GM12878 (cell line): ENCODE measurements at regions not wholly inside any gene's neighbourhood (a gene's known extent, or its start where the extent isn't known, plus 50 kb on each side); places are given as distances from the start of the nearest gene placed in this dataset.
A peak's percentile ranks its signal among the peaks of the same experiment; 100 is the strongest.

Experiments
- ATAC-seq: fragments of 200-7000 bp; cut with Tn5 transposase; 3 replicates; pipeline ENCODE4 v1.9.1; 2020; ENCODE audit warnings: mild to moderate bottlenecking, moderate library complexity
- BruUV-seq: library from RNA; stranded (reverse); fragments of 400-500 nt; replicated peaks from 2 replicates; lab custom pipeline; 2021; lab: Mats Ljungman, UMichigan
- CTCF ChIA-PET: fragments of 300-600 bp; sonication (Branson Sonifier 250); formaldehyde crosslinking; extraction: SDS; loops from one replicate; lab custom pipeline; 2021; ENCODE audit warnings: inconsistent platforms; lab: Yijun Ruan, JAX
- POLR2A ChIA-PET: fragments of 350-600 bp; formaldehyde crosslinking; extraction: SDS; loops from one replicate; lab custom pipeline; 2021; ENCODE audit warnings: inconsistent platforms; lab: Charles Lee
- RAD21 ChIA-PET: fragments of 300-600 bp; sonication (Branson Sonifier 250); formaldehyde crosslinking; loops from one replicate; lab custom pipeline; 2023; ENCODE audit warnings: antibody characterized with exemption; ENCODE audit not compliant: unreplicated experiment; lab: Charles Lee
- SMC1A ChIA-PET: fragments of 300-600 bp; sonication (Branson Sonifier 250); formaldehyde crosslinking; loops from one replicate; lab custom pipeline; 2023; ENCODE audit not compliant: unreplicated experiment, uncharacterized antibody; lab: Charles Lee
- DNase-seq: peaks from one replicate; pipeline ENCODE4 v3.0.0-alpha.2; 2011; ENCODE audit warnings: low read depth, low spot score
- FAIRE-seq: peaks from 3 replicates; lab custom pipeline; 2011; peaks lifted over from hg19 to GRCh38; lab: Jason Lieb, UNC
- H2AFZ ChIP-seq: 2 replicates; pipeline ENCODE4 v1.6.0; 2011; ENCODE audit warnings: low read depth, low read length, control low read depth; ENCODE audit not compliant: control insufficient read depth
- H3K27ac ChIP-seq: 2 replicates; pipeline ENCODE4 v1.5.1; 2011; ENCODE audit warnings: control low read depth; ENCODE audit not compliant: control insufficient read depth, insufficient read depth
- H3K27me3 ChIP-seq, 2 experiments: replicated peaks in 1 of 2; 2 replicates each; pipeline versions ENCODE4 v1.6.0 to v1.6.1; 2011; ENCODE audit warnings: low read length in 1 of 2; ENCODE audit not compliant: control insufficient read depth in 2 of 2, insufficient read depth in 2 of 2
- H3K36me3 ChIP-seq, 2 experiments: 2 replicates each; pipeline ENCODE4 v1.5.1; 2011; ENCODE audit warnings: low read length in 1 of 2; ENCODE audit not compliant: control insufficient read depth in 2 of 2, insufficient read depth in 2 of 2
- H3K4me1 ChIP-seq: 2 replicates; pipeline ENCODE4 v1.6.1; 2011; ENCODE audit warnings: mild to moderate bottlenecking, low read length, moderate library complexity, mixed read lengths; ENCODE audit not compliant: control insufficient read depth, insufficient read depth
- H3K4me2 ChIP-seq: 2 replicates; pipeline ENCODE4 v1.6.0; 2011; ENCODE audit warnings: control low read depth; ENCODE audit not compliant: control insufficient read depth, insufficient read depth
- H3K4me3 ChIP-seq: fragments of 200-600 bp; sonication (generic); 2 replicates; pipeline ENCODE4 v1.5.1; 2016
- H3K79me2 ChIP-seq: 2 replicates; pipeline ENCODE4 v1.6.0; 2011; ENCODE audit warnings: low read length; ENCODE audit not compliant: control insufficient read depth, insufficient read depth
- H3K9ac ChIP-seq: 2 replicates; pipeline ENCODE4 v1.8.0; 2011; ENCODE audit warnings: low read length, control low read depth, mixed read lengths; ENCODE audit not compliant: control insufficient read depth, insufficient read depth
- H3K9me3 ChIP-seq: replicated peaks from 3 replicates; pipeline ENCODE4 v1.5.1; 2011; ENCODE audit warnings: mild to moderate bottlenecking, low read length; ENCODE audit not compliant: control insufficient read depth, insufficient read depth
- H4K20me1 ChIP-seq: 2 replicates; pipeline ENCODE4 v1.6.0; 2011; ENCODE audit not compliant: control insufficient read depth, insufficient read depth
- ASH2L ChIP-seq: fragments of 300-600, 200-600 bp; sonication (generic); IDR thresholded peaks from 2 replicates; pipeline ENCODE4 v1.6.1; 2017; ENCODE audit warnings: low read depth, mild to moderate bottlenecking, borderline replicate concordance
- DPF2 ChIP-seq: fragments of 450-650 bp; IDR thresholded peaks from 2 replicates; pipeline ENCODE4 v1.6.1; 2017; ENCODE audit warnings: mild to moderate bottlenecking
- EED ChIP-seq: sonication (generic); IDR thresholded peaks from 2 replicates; pipeline ENCODE4 v1.6.1; 2016; ENCODE audit warnings: antibody characterized with exemption, low read depth
- ETV6 ChIP-seq, 2 experiments: fragments of 450-650 bp in 1 of 2; IDR thresholded peaks in 1 of 2; conservative IDR thresholded peaks in 1 of 2; 2 replicates each; pipeline ENCODE4 v1.6.1; 2014; ENCODE audit warnings: antibody characterized with exemption in 1 of 2, borderline replicate concordance in 1 of 2, low read depth in 1 of 2, mild to moderate bottlenecking in 1 of 2, moderate library complexity in 1 of 2
- MEF2B ChIP-seq: fragments of 450-650 bp; IDR thresholded peaks from 2 replicates; pipeline ENCODE4 v1.6.1; 2018; ENCODE audit warnings: mild to moderate bottlenecking, moderate library complexity; ENCODE audit not compliant: partially characterized antibody, poor library complexity, severe bottlenecking
- MTA3 ChIP-seq: IDR thresholded peaks from 2 replicates; pipeline ENCODE4 v1.6.1; 2012; ENCODE audit warnings: low read length, inconsistent platforms, borderline replicate concordance
- POLR2AphosphoS2 ChIP-seq: IDR thresholded peaks from 2 replicates; pipeline ENCODE4 v1.6.1; 2011; ENCODE audit warnings: low read depth, mild to moderate bottlenecking, low read length, improper control_type of control experiment, moderate library complexity
- RBBP5 ChIP-seq: fragments of 200-600 bp; sonication (generic); conservative IDR thresholded peaks from 2 replicates; pipeline ENCODE4 v1.6.1; 2016
- RFX5 ChIP-seq: IDR thresholded peaks from 2 replicates; pipeline ENCODE4 v1.6.1; 2011; ENCODE audit warnings: low read depth, low read length, improper control_type of control experiment
- RUNX3 ChIP-seq: IDR thresholded peaks from 2 replicates; pipeline ENCODE4 v1.6.1; 2012; ENCODE audit warnings: low read length, inconsistent platforms
- TAF1 ChIP-seq: IDR thresholded peaks from 2 replicates; pipeline ENCODE4 v1.6.1; 2011; ENCODE audit warnings: mild to moderate bottlenecking, low read depth, low read length, borderline replicate concordance
- ZNF24 ChIP-seq: fragments of 450-650 bp; IDR thresholded peaks from 2 replicates; pipeline ENCODE4 v1.6.1; 2017; ENCODE audit warnings: antibody characterized with exemption, mild to moderate bottlenecking
- ZNF622 ChIP-seq: fragments of 450-650 bp; IDR thresholded peaks from 2 replicates; pipeline ENCODE4 v1.6.1; 2017; ENCODE audit warnings: mild to moderate bottlenecking, inconsistent platforms
- ZSCAN29 ChIP-seq: fragments of 450-650 bp; IDR thresholded peaks from 2 replicates; pipeline ENCODE4 v1.6.1; 2017; ENCODE audit warnings: mild to moderate bottlenecking, moderate library complexity
- WGBS: methylation state at CpG from one replicate; pipeline ENCODE4 v1.1.6; 2016; ENCODE audit warnings: low lambda C conversion rate; ENCODE audit not compliant: insufficient replicate concordance, insufficient coverage; ENCODE audit errors: missing lambda C conversion rate; 5-methylcytosine and 5-hydroxymethylcytosine counted together
- in situ Hi-C: fragments of 300-500 bp; cut with MboI; formaldehyde crosslinking; loops from 9 replicates; pipeline ENCODE4 v1.14.3; 2018; ENCODE audit warnings: mixed read lengths
- intact Hi-C: fragments of 100-400 bp; cut with micrococcal nuclease; formaldehyde crosslinking; loops from one replicate; pipeline ENCODE4 v1.14.2; 2022; ENCODE audit not compliant: unreplicated experiment
- TF ChIP-seq, protein P1 (sequence below): fragments of 450-650 bp; IDR thresholded peaks from 2 replicates; pipeline ENCODE4 v1.6.1; 2018; ENCODE audit warnings: borderline replicate concordance, mild to moderate bottlenecking; ENCODE audit not compliant: partially characterized antibody
- TF ChIP-seq, protein P2 (sequence below): IDR thresholded peaks from 2 replicates; pipeline ENCODE4 v1.6.1; 2012; ENCODE audit warnings: low read depth, low read length, improper control_type of control experiment
- TF ChIP-seq, protein P3 (sequence below): IDR thresholded peaks from 2 replicates; pipeline ENCODE4 v1.6.1; 2012; ENCODE audit warnings: low read depth, low read length, improper control_type of control experiment
- TF ChIP-seq, protein P4 (sequence below): fragments of 450-650 bp; IDR thresholded peaks from 2 replicates; pipeline ENCODE4 v1.6.1; 2017; ENCODE audit warnings: antibody characterized with exemption, mild to moderate bottlenecking, moderate library complexity
- TF ChIP-seq, protein P5 (sequence below): IDR thresholded peaks from 2 replicates; pipeline ENCODE4 v1.6.1; 2011; ENCODE audit warnings: low read depth, mild to moderate bottlenecking, low read length, moderate library complexity, borderline replicate concordance; ENCODE audit errors: extremely low read depth

DNA sequence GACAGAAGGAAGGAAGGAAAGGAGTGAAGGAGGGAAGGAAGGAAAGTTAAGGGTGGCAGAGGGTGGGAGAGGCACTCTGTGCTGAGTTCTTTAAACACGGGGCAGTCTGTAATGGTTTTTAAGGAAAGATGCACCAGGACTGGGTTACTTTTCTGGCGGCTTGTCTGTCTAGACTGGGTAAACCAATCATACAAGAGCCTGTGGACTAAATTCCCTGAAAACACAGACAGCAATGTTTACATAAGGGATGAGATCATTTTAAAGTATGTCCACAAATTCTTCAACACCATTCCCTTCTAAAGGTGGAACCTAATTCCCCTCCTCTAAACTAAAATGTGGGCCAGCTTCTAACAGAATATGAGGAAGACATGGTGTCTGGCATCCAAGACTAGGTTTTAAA lies 235.5 kb upstream of the IGF1R start:
- Histone ChIP-seq H3K9me3 (no peaks in the 10 kb centered on the region; the same call in 2 of the 3 replicates), H3K27ac (no peak overlapping the region), H3K4me3 (no peak overlapping the region), H3K9ac (no peak overlapping the region), H2AFZ (no peak overlapping the region), H3K79me2 (no peaks in the 10 kb centered on the region), H4K20me1 (no peaks in the 10 kb centered on the region), H3K27me3 (no peaks in the 10 kb centered on the region), H3K4me2 (no peak overlapping the region), H3K36me3 (no peaks in the 10 kb centered on the region), H3K4me1 (no peaks in the 10 kb centered on the region)
- TF ChIP-seq POLR2AphosphoS2 = no peak
- TF ChIP-seq, protein P1, sequence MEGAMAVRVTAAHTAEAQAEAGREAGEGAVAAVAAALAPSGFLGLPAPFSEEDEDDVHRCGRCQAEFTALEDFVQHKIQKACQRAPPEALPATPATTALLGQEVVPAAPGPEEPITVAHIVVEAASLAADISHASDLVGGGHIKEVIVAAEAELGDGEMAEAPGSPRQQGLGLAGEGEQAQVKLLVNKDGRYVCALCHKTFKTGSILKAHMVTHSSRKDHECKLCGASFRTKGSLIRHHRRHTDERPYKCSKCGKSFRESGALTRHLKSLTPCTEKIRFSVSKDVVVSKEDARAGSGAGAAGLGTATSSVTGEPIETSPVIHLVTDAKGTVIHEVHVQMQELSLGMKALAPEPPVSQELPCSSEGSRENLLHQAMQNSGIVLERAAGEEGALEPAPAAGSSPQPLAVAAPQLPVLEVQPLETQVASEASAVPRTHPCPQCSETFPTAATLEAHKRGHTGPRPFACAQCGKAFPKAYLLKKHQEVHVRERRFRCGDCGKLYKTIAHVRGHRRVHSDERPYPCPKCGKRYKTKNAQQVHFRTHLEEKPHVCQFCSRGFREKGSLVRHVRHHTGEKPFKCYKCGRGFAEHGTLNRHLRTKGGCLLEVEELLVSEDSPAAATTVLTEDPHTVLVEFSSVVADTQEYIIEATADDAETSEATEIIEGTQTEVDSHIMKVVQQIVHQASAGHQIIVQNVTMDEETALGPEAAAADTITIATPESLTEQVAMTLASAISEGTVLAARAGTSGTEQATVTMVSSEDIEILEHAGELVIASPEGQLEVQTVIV = no peak
- no peak for TF ChIP-seq MTA3
- TF ChIP-seq ZNF24 = no peak
- no peak for TF ChIP-seq TAF1
- TF ChIP-seq, protein P2, sequence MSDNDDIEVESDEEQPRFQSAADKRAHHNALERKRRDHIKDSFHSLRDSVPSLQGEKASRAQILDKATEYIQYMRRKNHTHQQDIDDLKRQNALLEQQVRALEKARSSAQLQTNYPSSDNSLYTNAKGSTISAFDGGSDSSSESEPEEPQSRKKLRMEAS = no peak
- TF ChIP-seq, protein P3, sequence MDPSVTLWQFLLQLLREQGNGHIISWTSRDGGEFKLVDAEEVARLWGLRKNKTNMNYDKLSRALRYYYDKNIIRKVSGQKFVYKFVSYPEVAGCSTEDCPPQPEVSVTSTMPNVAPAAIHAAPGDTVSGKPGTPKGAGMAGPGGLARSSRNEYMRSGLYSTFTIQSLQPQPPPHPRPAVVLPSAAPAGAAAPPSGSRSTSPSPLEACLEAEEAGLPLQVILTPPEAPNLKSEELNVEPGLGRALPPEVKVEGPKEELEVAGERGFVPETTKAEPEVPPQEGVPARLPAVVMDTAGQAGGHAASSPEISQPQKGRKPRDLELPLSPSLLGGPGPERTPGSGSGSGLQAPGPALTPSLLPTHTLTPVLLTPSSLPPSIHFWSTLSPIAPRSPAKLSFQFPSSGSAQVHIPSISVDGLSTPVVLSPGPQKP = no peak
- TF ChIP-seq ETV6 (conservative IDR thresholded peaks at IDR 0.05 in 1 of 2, IDR thresholded peaks at IDR 0.05 in 1 of 2; ENCODE audit: borderline replicate concordance in 1 of 2, low read depth in 1 of 2) = no peak
- no peak for TF ChIP-seq ZSCAN29
- no peak for TF ChIP-seq RUNX3
- TF ChIP-seq, protein P4, sequence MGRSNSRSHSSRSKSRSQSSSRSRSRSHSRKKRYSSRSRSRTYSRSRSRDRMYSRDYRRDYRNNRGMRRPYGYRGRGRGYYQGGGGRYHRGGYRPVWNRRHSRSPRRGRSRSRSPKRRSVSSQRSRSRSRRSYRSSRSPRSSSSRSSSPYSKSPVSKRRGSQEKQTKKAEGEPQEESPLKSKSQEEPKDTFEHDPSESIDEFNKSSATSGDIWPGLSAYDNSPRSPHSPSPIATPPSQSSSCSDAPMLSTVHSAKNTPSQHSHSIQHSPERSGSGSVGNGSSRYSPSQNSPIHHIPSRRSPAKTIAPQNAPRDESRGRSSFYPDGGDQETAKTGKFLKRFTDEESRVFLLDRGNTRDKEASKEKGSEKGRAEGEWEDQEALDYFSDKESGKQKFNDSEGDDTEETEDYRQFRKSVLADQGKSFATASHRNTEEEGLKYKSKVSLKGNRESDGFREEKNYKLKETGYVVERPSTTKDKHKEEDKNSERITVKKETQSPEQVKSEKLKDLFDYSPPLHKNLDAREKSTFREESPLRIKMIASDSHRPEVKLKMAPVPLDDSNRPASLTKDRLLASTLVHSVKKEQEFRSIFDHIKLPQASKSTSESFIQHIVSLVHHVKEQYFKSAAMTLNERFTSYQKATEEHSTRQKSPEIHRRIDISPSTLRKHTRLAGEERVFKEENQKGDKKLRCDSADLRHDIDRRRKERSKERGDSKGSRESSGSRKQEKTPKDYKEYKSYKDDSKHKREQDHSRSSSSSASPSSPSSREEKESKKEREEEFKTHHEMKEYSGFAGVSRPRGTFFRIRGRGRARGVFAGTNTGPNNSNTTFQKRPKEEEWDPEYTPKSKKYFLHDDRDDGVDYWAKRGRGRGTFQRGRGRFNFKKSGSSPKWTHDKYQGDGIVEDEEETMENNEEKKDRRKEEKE = no peak
- TF ChIP-seq, protein P5, sequence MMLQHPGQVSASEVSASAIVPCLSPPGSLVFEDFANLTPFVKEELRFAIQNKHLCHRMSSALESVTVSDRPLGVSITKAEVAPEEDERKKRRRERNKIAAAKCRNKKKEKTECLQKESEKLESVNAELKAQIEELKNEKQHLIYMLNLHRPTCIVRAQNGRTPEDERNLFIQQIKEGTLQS = no peak
- TF ChIP-seq ASH2L = no peak
- TF ChIP-seq RBBP5 = no peak
- no peak for TF ChIP-seq DPF2
- no peak for TF ChIP-seq ZNF622
- TF ChIP-seq RFX5 = no peak
- TF ChIP-seq EED = no peak
- no peak for TF ChIP-seq MEF2B
- FAIRE-seq (peak; percentile 44), DNase-seq (no peak), ATAC-seq (no peak)
- ChIA-PET POLR2A (no interaction called here), RAD21 (no interaction called here), SMC1A (interaction anchor here (0.6 kb wide), 1 partner anchor 118 kb away, joined by 3 read pairs; no protein-coding TSS in a partner anchor), CTCF (no interaction called here)
- WGBS = 80% methylated on average over 2 of the region's 2 CpGs
- intact Hi-C loops (no loop called here), in situ Hi-C loops (no loop called here)
- no TSS peak for BruUV-seq
